IPS-20b (cell line): ENCODE measurements at regions not wholly inside any gene's neighbourhood (a gene's known extent, or its start where the extent isn't known, plus 50 kb on each side); places are given as distances from the start of the nearest gene placed in this dataset.
A peak's percentile ranks its signal among the peaks of the same experiment; 100 is the strongest.

Experiments
- H3K27ac ChIP-seq: one replicate; pipeline ENCODE4 v1.5.1; 2013; ENCODE audit warnings: low read length
- H3K27me3 ChIP-seq: 2 replicates; pipeline ENCODE4 v1.6.1; 2013; ENCODE audit warnings: mild to moderate bottlenecking, low read length, inconsistent platforms; ENCODE audit not compliant: insufficient read depth
- H3K36me3 ChIP-seq: 2 replicates; pipeline ENCODE4 v1.6.1; 2013; ENCODE audit warnings: low read depth, mild to moderate bottlenecking, inconsistent platforms, low read length, moderate library complexity; ENCODE audit not compliant: insufficient read depth
- H3K4me1 ChIP-seq: 2 replicates; pipeline ENCODE4 v1.6.1; 2013; ENCODE audit warnings: mild to moderate bottlenecking, control low read depth, inconsistent platforms, low read length, moderate library complexity; ENCODE audit not compliant: insufficient read depth
- H3K4me3 ChIP-seq: 2 replicates; pipeline ENCODE4 v1.5.1; 2013; ENCODE audit warnings: mild to moderate bottlenecking, low read length, inconsistent platforms
- H3K9ac ChIP-seq: 2 replicates; pipeline ENCODE4 v1.6.1; 2013; ENCODE audit warnings: low read depth, mild to moderate bottlenecking, inconsistent platforms, low read length, moderate library complexity
- H3K9me3 ChIP-seq: 2 replicates; pipeline ENCODE4 v1.6.1; 2013; ENCODE audit warnings: mild to moderate bottlenecking, low read depth, low read length, inconsistent platforms; ENCODE audit not compliant: insufficient read depth

GRCh38 chr1:217004776-217005436 lies 281.7 kb upstream of the ESRRG start:
- Histone ChIP-seq H3K9ac (no peak overlapping the region), H3K36me3 (no peaks in the 10 kb centered on the region), H3K4me1 (no peaks in the 10 kb centered on the region), H3K27me3 (no peaks in the 10 kb centered on the region), H3K27ac (no peak overlapping the region), H3K4me3 (no peak overlapping the region), H3K9me3 (no peaks in the 10 kb centered on the region)

GRCh38 chr1:217003355-217003754 lies 280.1 kb upstream of the ESRRG start:
- no peak overlapping the region for H3K4me3 ChIP-seq
- H3K9me3 ChIP-seq = no peaks in the 10 kb centered on the region
- H3K27ac ChIP-seq = no peak overlapping the region
- H3K9ac ChIP-seq = no peak overlapping the region
- no peaks in the 10 kb centered on the region for H3K4me1 ChIP-seq
- H3K36me3 ChIP-seq = no peaks in the 10 kb centered on the region
- no peaks in the 10 kb centered on the region for H3K27me3 ChIP-seq

GRCh38 chr1:216997831-216998230 lies 274.6 kb upstream of the ESRRG start:
- H3K9ac ChIP-seq = no peak overlapping the region
- H3K27me3 ChIP-seq = no peaks in the 10 kb centered on the region
- H3K4me1 ChIP-seq = 0 out of 2 replicates have a peak, but pooled peaks cover 4% of the 10 kb centered on the region
- H3K9me3 ChIP-seq = no peaks in the 10 kb centered on the region
- H3K4me3 ChIP-seq = no peak overlapping the region
- H3K27ac ChIP-seq = no peak overlapping the region
- no peaks in the 10 kb centered on the region for H3K36me3 ChIP-seq

GRCh38 chr1:216997069-216997468 lies 273.8 kb upstream of the ESRRG start:
- 0 out of 2 replicates have a peak, but pooled peaks cover 4% of the 10 kb centered on the region for H3K4me1 ChIP-seq
- H3K9me3 ChIP-seq = no peaks in the 10 kb centered on the region
- H3K36me3 ChIP-seq = no peaks in the 10 kb centered on the region
- no peak overlapping the region for H3K27ac ChIP-seq
- no peak overlapping the region for H3K4me3 ChIP-seq
- H3K9ac ChIP-seq = no peak overlapping the region
- no peaks in the 10 kb centered on the region for H3K27me3 ChIP-seq

- Histone ChIP-seq H3K27me3 (no peaks in the 10 kb centered on the region), H3K4me3 (no peak overlapping the region), H3K36me3 (no peaks in the 10 kb centered on the region), H3K27ac (no peak overlapping the region), H3K9ac (no peak overlapping the region), H3K4me1 (peaks cover 3% of the 10 kb centered on the region), H3K9me3 (no peaks in the 10 kb centered on the region)
These were observed 261.3 kb upstream of the ESRRG start for GRCh38 chr1:216984536-216984935.

GRCh38 chr1:216983823-216984222 lies 260.6 kb upstream of the ESRRG start:
- Histone ChIP-seq H3K4me3 (no peak overlapping the region), H3K9me3 (no peaks in the 10 kb centered on the region), H3K27me3 (no peaks in the 10 kb centered on the region), H3K36me3 (no peaks in the 10 kb centered on the region), H3K4me1 (peaks cover 3% of the 10 kb centered on the region), H3K27ac (no peak overlapping the region), H3K9ac (no peak overlapping the region)

- Histone ChIP-seq H3K27ac (no peak overlapping the region), H3K9me3 (0 out of 2 replicates have a peak, but pooled peaks cover under 1% of the 10 kb centered on the region), H3K4me3 (no peak overlapping the region), H3K4me1 (no peaks in the 10 kb centered on the region), H3K9ac (no peak overlapping the region), H3K27me3 (no peaks in the 10 kb centered on the region), H3K36me3 (no peaks in the 10 kb centered on the region)
These were observed 238.3 kb upstream of the ESRRG start for GRCh38 chr1:216961516-216961915.

GRCh38 chr1:216960716-216961115 lies 237.5 kb upstream of the ESRRG start:
- Histone ChIP-seq H3K27me3 (no peaks in the 10 kb centered on the region), H3K4me1 (no peaks in the 10 kb centered on the region), H3K9me3 (peaks cover 5% of the 10 kb centered on the region), H3K36me3 (no peaks in the 10 kb centered on the region), H3K4me3 (no peak overlapping the region), H3K27ac (no peak overlapping the region), H3K9ac (no peak overlapping the region)

- no peak overlapping the region for H3K4me3 ChIP-seq
- H3K27ac ChIP-seq = no peak overlapping the region
- H3K4me1 ChIP-seq = no peaks in the 10 kb centered on the region
- no peaks in the 10 kb centered on the region for H3K27me3 ChIP-seq
- peaks cover 5% of the 10 kb centered on the region for H3K9me3 ChIP-seq
- H3K36me3 ChIP-seq = no peaks in the 10 kb centered on the region
- no peak overlapping the region for H3K9ac ChIP-seq
These were observed 235.3 kb upstream of the ESRRG start for GRCh38 chr1:216958569-216958968.

GRCh38 chr1:216953495-216953894 lies 230.3 kb upstream of the ESRRG start:
- H3K36me3 ChIP-seq = no peaks in the 10 kb centered on the region
- no peaks in the 10 kb centered on the region for H3K4me1 ChIP-seq
- peaks cover 5% of the 10 kb centered on the region for H3K9me3 ChIP-seq
- no peak overlapping the region for H3K27ac ChIP-seq
- no peak overlapping the region for H3K4me3 ChIP-seq
- no peak overlapping the region for H3K9ac ChIP-seq
- H3K27me3 ChIP-seq = no peaks in the 10 kb centered on the region

- H3K36me3 ChIP-seq = no peaks in the 10 kb centered on the region
- H3K9me3 ChIP-seq = peaks cover 5% of the 10 kb centered on the region
- no peak overlapping the region for H3K4me3 ChIP-seq
- no peaks in the 10 kb centered on the region for H3K27me3 ChIP-seq
- no peak overlapping the region for H3K27ac ChIP-seq
- no peak overlapping the region for H3K9ac ChIP-seq
- H3K4me1 ChIP-seq = no peaks in the 10 kb centered on the region
These were observed 229.6 kb upstream of the ESRRG start for GRCh38 chr1:216952864-216953263.

- Histone ChIP-seq H3K4me3 (peak overlapping the region; percentile 41; the same call in 1 of the 2 replicates), H3K36me3 (no peaks in the 10 kb centered on the region), H3K27ac (peak overlapping the region; percentile 54), H3K9me3 (no peaks in the 10 kb centered on the region), H3K4me1 (peaks cover 26% of the 10 kb centered on the region), H3K9ac (peak overlapping the region; percentile 47; the same call in 1 of the 2 replicates), H3K27me3 (no peaks in the 10 kb centered on the region)
These were observed 222.4 kb upstream of the ESRRG start for GRCh38 chr1:216945538-216946080.
